Stimulated activated CD8-positive, alpha-beta memory T cell treated with anti-CD3 and anti-CD28 coated beads, Interleukin-15, amount 100 ng/mL, for 1 hour (primary cell): ENCODE measurements at regions not wholly inside any gene's neighbourhood (a gene's known extent, or its start where the extent isn't known, plus 50 kb on each side); places are given as distances from the start of the nearest gene placed in this dataset.

Experiments
- DNase-seq: peaks from one replicate; pipeline ENCODE4 v3.0.0-alpha.2; 2020; ENCODE audit warnings: low read depth

DNA sequence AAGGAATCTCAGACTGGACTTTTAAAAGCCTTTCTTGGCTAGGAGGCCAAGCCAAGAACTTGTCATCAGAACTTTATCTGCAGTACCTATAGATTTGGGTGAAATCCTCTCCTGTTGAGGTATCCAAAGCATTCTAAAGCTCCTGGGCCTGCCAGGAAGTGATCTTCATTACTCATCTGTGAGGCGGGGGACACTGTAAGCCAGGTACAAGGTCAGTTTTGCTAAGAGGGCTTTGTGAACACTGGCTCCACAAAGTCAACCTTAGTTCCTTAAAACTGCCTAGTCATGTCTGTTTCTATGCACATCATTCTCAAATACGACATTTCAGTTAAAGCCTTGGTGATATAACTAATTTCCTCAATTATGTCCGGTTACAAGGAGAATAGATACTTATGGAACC, 236.7 kb downstream of the PIK3R1 start:
- no peak for DNase-seq

DNA sequence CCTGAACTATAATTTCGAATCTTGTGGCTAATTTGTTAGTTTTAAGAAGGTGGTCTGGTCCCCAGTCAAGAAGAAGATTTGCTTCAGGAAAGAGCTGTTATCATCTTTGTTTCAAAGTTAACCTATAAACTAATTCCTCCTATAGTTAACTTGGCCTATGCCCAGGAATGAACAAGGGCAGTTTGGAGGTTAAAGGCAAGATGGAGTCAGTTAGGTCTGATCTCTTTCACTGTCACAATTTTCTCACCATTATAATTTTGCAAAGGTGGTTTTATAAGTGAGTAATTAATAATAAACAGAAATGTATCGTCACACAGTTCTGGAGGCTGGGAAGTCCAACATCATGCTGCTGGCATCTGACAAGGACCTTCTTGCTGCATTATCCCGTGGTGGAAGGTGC, 238.6 kb downstream of the PIK3R1 start:
- no peak for DNase-seq

DNA sequence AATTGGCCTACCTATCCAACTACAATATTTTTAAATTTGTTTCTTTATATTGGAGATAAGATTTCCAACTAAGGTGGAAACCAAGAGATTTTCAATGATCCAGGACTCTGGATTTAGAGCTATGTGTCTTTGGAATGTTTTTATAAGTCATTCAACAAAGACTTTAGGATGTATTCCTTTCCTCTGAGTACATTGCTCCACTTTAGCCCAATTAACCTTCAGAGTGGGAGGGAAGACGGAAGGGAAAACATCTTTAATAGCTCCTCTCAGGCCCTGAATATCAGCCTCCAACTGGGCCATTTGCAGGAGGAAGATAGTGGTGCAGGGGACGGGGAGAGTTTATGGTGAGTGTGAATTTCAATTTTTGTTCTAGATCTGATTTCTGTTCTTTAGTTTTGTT, 239.2 kb downstream of the PIK3R1 start:
- DNase-seq, result no peak

DNA sequence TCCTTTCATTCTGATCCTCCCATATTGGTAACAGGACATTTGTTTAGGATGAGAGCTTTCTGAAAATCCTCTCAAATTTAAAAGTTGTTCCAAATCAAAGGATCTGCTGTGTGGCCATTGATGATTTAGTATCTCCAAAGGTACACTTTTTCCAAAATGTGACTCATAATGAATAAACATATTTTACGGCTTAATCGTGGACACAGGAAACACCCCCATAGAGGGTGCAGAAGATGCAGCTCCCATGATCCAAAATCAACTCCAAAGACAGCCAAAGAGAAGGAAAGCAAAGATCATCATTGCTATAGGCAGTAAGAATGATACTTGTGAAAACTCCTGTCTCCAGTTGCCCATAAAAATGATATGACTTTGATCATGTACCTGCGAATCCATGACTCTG, 239.7 kb downstream of the PIK3R1 start:
- DNase-seq, result no peak

DNA sequence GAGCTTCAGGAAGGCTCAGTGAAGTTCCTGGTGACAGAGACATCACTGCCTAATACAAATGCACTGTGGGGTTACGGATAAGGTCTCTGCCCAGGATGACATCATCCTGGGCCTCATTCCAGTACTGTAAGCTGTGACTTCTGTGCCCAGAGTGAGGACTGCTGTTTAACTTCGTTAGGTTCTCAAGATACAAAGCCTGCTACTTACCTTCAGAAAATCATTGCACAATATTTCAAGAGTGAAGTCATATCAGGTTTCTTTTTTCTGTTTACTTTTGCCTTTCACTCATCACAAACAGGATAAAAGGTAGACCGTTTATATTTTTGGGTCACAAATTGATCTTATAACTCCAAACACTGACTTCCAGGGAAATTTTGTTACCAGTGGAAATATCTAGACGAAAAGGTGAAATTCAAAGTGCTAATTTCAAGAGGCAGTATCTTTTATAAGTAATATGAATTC, 241.2 kb downstream of the PIK3R1 start:
- DNase-seq, result no peak

DNA sequence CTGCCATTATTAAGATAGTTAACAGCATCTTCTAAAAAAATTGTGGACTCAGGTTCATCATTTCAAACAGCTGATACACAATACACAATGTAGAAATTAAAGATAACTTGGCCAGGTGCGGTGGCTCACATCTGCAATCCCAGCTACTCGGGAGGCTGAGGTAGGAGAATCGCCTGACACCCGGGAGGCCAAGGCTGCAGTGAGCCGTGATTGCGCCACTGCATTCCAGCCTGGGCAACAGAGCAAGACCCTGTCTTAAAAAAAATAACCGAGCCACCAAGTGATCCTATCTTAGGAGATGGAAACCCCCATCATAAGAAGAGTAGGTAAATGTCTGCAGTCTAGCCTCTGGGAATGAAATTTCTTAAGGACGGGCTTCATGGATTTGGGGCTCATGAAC, 241.7 kb downstream of the PIK3R1 start:
- no peak for DNase-seq

DNA sequence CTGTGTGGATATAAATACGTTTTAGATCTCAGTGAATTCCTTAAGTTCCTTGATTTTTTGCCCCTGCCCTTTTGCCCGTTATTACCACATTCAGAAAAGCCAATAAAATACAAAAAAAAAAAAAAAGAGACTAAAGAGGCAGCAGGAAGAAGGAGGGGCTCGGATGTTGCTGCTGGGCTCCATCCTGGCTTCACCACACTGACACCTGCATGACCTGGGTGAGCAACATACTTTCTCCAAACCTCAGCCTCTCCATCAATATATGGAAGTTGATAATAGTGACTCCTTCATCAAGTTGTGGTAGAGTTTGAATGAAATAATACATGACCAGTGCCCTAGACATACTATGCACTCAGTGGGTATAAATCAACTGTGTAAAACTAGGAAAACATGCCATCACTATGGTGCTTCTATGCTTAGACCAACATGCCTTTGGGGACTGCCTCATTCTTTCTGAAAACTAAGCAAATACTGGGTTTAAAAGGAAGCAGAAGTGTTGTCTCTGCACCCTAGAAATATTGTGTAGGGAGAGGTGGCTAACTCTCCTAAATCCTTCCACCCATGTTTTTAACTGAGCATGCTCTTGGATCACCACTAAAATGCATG, 243.0 kb downstream of the PIK3R1 start:
- no peak for DNase-seq

DNA sequence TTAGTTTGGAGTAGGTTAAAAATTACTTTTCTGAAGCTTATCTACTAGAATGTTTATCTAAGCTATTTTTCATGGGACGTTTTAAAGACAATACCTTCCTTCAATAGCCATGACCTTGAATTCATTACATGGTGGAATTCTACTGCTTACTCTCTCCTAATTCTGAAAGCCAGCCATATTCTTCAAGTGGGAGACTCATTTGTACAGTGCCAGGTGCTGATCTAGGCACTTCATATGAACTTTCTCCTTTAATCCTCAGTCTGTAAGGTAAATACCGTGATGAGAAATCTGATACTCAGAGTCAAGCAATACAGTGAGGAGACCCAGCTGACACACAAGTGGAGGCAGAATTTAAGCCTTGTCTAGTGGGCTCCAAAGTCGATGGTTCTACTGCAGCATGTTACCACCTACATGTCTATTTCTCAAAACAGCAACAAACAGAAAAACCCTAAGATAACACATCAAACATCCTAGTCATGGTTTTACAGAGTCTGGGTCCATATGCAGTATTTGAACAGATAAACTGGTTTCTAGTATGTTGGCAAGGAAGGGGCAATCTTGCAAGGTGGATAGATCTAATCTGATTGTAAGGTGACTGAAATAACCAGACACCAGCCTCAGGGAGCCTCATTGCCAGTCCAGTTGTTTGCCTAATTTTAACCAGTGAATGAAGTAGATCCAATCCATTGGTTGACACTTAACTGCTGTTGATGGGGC, 243.7 kb downstream of the PIK3R1 start:
- DNase-seq, result no peak

DNA sequence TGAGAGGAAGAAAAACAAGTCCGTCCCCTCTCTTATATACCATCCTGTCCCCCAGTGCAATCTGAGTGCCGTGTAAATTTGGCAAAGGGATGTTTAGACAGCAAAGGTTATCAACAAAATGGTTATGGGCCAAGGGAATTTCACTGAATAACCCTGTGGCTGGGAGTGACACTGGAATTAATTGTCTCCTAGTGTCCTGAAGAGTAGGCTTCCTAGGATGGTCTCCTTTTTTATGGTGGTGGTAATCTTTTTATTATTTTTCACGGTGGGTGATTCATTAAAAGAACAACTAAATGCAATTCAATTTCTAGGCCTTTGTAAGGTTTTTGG, 244.2 kb downstream of the PIK3R1 start:
- no peak for DNase-seq

DNA sequence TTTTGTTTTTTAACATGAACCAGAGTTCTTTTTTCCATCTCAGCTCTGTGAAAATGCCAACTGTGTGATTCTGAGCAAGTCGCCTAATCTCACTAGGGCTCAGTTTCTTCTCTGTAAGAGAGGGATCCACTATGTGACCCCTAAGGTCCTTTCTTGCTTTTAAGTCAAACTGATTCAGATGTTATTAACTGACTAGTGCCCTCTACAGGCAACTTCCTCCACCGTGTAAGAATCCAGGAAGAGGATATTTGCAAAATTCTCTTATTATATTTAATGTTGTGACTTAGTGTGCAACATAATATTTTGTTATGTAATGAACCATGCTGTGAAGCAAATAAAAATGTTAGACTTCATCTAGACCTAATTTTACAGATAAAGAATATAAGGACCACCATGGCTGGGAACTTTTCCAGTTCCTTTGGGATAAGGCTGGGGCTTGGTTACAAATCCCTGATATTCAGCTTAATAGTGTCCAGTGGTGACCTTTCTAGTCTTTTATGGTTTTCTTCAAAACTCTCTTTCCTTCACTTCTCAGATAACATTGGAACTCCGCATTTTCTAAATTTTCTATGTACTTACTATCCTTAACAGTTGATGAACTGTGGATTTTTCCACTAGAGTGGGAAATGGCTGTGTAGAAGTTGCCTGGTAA, 244.7 kb downstream of the PIK3R1 start:
- no peak for DNase-seq

DNA sequence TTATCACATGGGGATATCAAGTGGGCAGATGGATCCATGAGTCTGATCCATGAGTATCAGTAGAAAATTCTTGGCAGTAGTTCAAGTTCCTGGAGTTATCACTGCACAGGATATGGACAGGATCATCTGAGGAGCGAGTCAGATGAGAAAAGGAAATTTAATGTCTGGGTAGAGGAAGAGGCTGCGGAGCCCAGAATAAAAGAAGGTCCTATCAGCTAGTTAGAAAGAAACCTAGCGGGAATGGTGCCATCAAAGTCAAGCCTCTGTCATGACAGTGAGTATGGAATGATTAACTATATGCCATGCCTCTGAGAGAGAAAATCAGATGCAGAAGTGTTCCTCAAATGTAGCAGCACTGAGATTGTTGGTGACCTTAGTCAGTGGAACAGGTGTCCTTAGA, 248.1 kb downstream of the PIK3R1 start:
- no peak for DNase-seq

DNA sequence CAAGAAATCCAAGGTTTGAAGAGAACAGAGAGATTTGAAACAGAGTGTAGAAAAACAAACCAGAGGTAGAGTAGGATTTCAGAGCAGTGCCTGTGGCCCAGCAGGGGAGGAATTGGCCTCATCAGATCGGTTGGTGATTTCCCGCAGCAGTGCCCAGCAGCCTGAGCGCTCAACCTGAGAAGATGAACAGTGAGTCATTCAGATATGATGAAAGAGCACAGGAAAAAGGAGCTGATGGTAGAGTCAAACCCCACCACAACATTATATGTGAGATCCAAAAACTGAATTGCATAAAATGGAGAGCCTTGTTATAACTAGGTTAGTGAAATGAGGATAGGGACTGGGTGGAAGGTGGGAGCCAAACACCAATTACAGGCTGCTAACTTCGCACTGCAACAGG, 248.9 kb downstream of the PIK3R1 start:
- DNase-seq, result no peak

DNA sequence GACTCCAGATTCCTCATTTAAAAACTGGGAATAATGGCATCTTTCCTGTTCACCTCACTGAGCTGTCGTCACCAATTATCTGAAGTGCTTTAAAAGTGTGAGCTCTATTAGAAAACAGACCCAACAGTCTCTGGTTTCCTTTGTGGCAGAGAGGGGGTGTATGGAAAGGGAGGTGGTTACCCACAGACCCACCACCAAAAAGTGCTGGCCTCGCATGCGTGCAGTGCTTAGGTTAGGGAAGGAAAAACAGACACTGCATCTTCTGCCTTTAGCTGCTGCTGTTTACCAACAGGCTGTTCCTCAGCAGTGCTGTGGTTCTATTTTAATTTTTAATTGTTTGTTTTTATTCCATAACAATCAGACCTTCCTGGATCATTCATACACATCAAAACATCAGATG, 249.6 kb downstream of the PIK3R1 start:
- no peak for DNase-seq

DNA sequence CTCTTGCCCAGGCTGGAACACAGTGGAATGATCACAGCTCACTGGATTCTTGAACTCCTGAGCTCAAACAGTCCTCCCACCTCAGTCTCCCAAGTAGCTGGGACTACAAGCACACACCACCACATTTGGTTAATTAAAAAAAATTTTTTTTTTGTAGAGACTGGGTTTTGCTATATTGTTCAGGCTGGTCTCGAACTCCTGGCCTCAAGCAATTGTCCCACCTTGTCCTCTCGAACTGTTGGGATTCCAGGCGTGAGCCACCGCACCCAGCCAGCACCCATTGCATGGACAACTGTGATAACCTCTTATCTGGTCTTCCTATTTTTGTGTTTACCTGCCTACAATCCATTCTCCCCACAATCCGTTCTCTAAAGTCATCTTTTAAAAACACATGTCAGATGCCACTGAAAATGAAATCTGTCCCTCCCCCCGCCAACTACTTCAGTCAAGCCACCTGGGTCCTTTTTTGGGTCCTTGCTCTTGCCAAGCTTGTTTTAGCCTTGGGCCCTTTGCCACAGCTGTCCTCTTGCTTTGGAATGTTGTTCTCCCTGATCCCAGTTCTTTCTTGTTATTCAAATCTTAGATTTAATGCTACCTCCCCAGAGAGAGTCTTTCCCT, 250.5 kb downstream of the PIK3R1 start:
- DNase-seq, result no peak

DNA sequence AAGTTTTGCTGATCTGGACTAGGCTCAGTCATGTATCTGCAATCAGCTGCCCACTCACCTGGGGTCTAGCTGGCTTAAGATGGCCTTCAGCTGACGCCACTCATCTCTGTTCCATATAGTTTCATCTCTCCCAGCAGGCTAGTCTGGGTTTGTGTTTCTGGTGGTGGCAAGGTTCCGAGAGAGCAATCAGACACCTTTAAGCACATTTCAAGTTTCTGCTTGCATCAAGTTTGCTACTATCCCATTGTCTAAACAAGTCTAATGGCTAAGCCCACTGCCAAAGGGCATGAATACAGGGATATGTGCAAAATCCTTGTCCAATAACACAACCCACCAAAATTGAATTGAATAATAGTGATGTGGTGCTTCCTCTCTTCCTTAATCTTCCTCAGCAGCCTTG, 251.7 kb downstream of the PIK3R1 start:
- DNase-seq, result no peak

DNA sequence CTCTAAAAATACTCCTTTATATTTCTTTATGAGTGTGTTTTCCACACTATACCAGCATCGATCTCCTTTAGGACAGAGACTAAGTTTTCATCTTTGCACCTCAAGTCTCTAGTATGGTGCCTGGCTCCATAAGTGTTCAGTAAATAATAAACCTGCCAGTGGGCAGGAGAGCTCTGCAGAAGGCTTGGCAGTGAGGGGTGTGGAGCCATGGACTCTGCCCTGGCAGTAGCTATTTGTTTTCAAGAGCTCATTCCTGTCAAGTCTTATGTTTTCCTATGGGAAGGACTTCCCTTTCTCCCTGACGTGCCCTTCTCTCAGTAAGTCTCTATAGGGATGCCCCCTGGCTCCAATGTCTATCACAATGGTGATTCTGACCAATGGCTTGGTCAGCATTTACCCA, 252.2 kb downstream of the PIK3R1 start:
- no peak for DNase-seq

DNA sequence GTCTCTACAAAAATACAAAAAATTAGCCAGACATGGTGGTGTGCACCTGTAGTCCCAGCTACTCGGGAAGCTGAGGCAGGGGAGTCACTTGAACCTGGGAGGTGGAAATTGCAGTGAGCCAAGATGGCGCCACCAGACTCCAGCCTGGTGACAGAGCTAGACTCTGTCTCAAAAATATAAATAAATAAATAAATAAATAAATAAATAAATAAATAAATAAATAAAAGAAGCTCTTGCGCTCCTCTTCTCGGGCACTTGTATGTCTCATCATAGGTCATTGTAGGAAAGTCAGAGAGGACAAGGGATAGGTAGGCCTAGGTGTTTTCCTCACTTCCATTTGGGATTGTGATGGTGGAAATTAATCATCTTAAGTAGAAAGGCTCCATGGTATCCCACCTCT, 252.8 kb downstream of the PIK3R1 start:
- DNase-seq, result no peak

DNA sequence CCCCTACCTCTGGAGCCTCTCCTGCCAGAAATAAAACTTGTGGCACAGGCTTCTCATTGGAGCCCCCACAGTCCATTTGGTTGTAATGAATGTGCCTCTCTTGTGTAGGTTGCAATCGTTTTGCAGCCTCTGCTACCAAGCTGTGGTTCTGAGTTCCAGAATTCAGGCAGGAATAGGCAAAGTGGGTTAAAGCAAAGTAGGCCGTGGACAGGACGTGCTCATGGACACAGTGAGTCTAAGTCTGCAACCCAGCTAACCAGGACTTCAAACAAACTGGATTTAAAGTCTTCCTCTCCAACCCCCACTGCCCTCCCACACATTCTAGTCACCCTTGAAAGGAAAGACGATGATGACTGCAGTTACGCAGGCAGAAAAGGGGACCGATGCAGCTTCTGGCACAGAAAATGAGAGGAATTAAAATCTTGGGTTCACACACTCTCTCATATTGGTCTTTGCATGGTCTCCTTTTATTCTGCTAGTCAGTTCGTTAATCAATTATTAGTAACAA, 260.0 kb downstream of the PIK3R1 start:
- no peak for DNase-seq

DNA sequence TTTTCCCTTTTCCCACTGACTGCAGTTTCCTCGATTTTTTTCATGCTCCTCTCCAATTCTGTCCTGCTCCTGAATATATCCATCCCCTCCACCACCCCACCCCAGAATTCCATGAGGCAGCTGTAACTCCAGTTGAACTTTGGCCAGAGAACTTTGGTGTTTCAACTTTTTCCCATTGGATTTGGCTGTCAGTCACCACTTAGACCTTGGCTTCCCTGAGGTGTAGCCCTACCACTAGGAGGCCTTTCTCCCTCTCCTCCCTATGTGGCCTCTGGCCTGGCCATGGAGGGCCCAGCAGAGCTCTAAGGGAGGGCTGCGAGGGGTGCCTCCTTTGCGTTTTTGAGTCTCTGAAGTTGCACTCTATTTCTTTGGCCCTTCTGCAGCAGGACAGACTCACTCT, 261.3 kb downstream of the PIK3R1 start:
- DNase-seq, result no peak

DNA sequence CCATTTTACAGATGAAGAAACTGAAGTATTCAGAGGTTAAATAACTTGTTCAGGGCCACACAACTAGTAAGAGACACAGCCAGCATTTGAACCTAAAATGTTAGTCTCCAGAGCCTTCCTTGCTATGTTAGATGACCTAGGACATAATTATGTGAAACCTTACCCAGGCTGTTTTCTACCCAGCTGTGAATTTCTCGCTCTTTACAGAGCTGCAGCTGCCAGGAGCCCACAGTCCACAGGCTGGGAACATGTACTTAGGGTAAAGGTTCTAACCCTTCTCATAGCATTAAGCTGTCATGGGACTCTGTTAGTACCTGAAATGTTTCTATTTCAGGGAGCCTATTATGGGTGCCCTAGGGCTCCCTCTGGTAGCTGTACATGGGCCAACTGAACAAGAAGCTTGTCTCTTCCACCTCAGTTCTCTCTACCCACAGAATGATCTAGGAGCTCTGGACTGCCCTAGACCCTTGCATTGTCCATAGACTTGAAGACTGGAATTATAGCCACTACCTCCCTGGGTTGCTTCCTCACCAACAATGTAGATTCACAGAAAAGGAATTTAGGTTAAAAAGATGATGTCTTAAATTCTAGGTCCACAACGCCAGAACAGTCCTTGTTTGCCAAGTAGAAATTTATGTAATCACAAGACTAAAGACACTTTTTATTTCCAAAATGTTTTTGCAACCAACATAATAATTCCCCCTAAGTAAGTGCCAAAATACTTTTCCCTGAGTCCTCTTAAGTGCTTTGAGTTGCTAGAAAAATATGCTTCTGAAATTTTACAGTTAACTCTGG, 262.9 kb downstream of the PIK3R1 start:
- no peak for DNase-seq

DNA sequence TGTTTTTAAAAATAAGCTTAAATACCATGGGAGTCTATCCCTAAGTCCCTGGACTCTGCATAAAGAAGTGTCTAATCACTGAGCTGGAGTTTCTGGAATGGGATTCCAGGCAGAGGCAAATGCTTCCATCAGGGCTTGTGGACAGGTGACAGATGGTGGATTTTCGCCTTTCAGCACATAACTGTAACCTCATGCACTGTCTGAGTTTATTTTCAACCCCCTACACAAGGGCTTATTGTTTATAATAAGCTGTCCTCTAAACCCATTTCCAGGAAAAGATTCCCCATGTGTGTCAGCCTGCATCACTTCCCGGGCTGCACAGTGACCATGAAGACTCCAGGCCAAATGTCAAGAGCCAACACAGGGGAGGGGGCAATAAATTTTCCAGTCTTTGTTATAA, 264.0 kb downstream of the PIK3R1 start:
- no peak for DNase-seq

DNA sequence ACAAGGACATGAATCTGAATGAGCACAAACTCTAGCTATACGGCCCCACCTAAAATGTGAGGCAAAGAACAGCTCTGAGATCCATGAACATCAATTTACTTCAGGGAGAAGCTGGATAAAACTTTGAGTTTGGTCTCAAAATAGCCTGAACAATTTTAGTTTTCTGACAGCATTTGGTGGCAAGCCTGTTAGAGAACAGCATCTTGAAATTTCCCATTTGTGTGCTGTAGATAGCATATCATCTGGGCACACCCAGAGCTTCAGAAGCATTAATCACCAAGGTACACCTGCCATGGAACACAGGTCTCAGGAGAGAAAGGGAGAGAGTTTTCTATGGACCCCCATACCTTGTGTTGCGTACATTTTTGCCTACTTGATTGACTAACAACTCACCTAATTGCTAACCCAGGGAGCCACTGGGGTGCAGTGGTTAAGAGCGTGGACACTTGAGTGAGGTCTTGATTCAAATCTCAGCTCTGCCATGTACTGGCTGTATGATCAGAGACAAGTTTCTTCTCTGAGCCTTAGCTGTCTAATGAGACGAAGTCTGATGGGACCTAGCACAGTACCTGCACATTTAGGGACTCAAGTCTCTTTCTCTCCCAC, 264.9 kb downstream of the PIK3R1 start:
- DNase-seq, result no peak
